SK-N-MC (cell line): ENCODE measurements at regions not wholly inside any gene's neighbourhood (a gene's known extent, or its start where the extent isn't known, plus 50 kb on each side); places are given as distances from the start of the nearest gene placed in this dataset.
"Not testable (repeated sequence)": the region's sequence is repeated elsewhere in the genome, so short reads cannot be mapped to it uniquely, and the experiment has no call there.

Experiments used
- EZH2 ChIP-seq: fragments of 200-600 bp; sonication (generic); IDR thresholded peaks from one replicate; pipeline ENCODE4 v1.6.1; 2017; ENCODE audit warnings: antibody characterized with exemption
- POLR2AphosphoS5 ChIP-seq: IDR thresholded peaks from 2 replicates; pipeline ENCODE4 v1.6.1; 2012; ENCODE audit warnings: mild to moderate bottlenecking, low read depth, low read length, borderline replicate concordance

- not testable (repeated sequence) for TF ChIP-seq EZH2, POLR2AphosphoS5
Observed at GRCh38 chr2:87453965-87454364, 293.9 kb upstream of the PLGLB2 start.
